Mesendoderm (in vitro differentiated cells): ENCODE measurements at regions not wholly inside any gene's neighbourhood (a gene's known extent, or its start where the extent isn't known, plus 50 kb on each side); places are given as distances from the start of the nearest gene placed in this dataset.

Experiments
- DNase-seq: peaks from one replicate; pipeline ENCODE4 v3.0.0; 2013
- H2AK5ac ChIP-seq: 2 replicates; pipeline ENCODE4 v1.6.1; 2013; ENCODE audit warnings: low read length, inconsistent platforms
- H2BK120ac ChIP-seq: 2 replicates; pipeline ENCODE4 v1.6.1; 2013; ENCODE audit warnings: low read depth, mild to moderate bottlenecking, low read length, moderate library complexity, mixed read lengths
- H2BK15ac ChIP-seq: replicated peaks from 2 replicates; pipeline ENCODE4 v1.6.1; 2013; ENCODE audit warnings: low read depth, mild to moderate bottlenecking, moderate library complexity
- H2BK5ac ChIP-seq: 2 replicates; pipeline ENCODE4 v1.6.1; 2013; ENCODE audit warnings: low read length, inconsistent platforms
- H3K18ac ChIP-seq: 2 replicates; pipeline ENCODE4 v1.6.1; 2013; ENCODE audit warnings: mild to moderate bottlenecking, low read length, mixed read lengths
- H3K23ac ChIP-seq: one replicate; pipeline ENCODE4 v1.6.1; 2013; ENCODE audit warnings: low read length
- H3K27ac ChIP-seq: 2 replicates; pipeline ENCODE4 v1.5.1; 2013; ENCODE audit warnings: low read depth, mild to moderate bottlenecking, inconsistent platforms, low read length, moderate library complexity
- H3K27me3 ChIP-seq: 2 replicates; pipeline ENCODE4 v1.6.1; 2013; ENCODE audit warnings: low read length, control low read depth, mild to moderate bottlenecking, inconsistent platforms; ENCODE audit not compliant: insufficient read depth, poor library complexity
- H3K36me3 ChIP-seq: 2 replicates; pipeline ENCODE4 v1.6.1; 2013; ENCODE audit warnings: low read length, inconsistent platforms; ENCODE audit not compliant: control insufficient read depth, insufficient read depth
- H3K4ac ChIP-seq: one replicate; pipeline ENCODE4 v1.6.1; 2013; ENCODE audit warnings: low read depth, mild to moderate bottlenecking, low read length, moderate library complexity
- H3K4me1 ChIP-seq: 2 replicates; pipeline ENCODE4 v1.6.1; 2013; ENCODE audit warnings: low read depth, low read length, inconsistent platforms; ENCODE audit not compliant: control insufficient read depth
- H3K4me2 ChIP-seq: 2 replicates; pipeline ENCODE4 v1.6.1; 2013; ENCODE audit warnings: low read length
- H3K4me3 ChIP-seq: 2 replicates; pipeline ENCODE4 v1.5.1; 2013; ENCODE audit warnings: mild to moderate bottlenecking, low read length
- H3K56ac ChIP-seq: one replicate; pipeline ENCODE4 v1.6.1; 2013; ENCODE audit warnings: low read length
- H3K79me1 ChIP-seq: 2 replicates; pipeline ENCODE4 v1.6.1; 2013; ENCODE audit warnings: low read length, inconsistent platforms
- H3K79me2 ChIP-seq: 2 replicates; pipeline ENCODE4 v1.6.1; 2013; ENCODE audit warnings: mild to moderate bottlenecking, low read length; ENCODE audit not compliant: control insufficient read depth, insufficient read depth
- H3K9ac ChIP-seq: 2 replicates; pipeline ENCODE4 v1.6.1; 2013; ENCODE audit warnings: low read length, inconsistent platforms
- H4K5ac ChIP-seq: one replicate; pipeline ENCODE4 v1.6.1; 2013; ENCODE audit warnings: low read length
- H4K8ac ChIP-seq: one replicate; pipeline ENCODE4 v1.6.1; 2013; ENCODE audit warnings: low read depth, mild to moderate bottlenecking, control low read depth, low read length, moderate library complexity
- WGBS: extraction: QIAGEN DNeasy Blood & Tissue Kit; methylation state at CpG from one replicate; pipeline ENCODE4 v1.1.7; 2013; ENCODE audit warnings: low lambda C conversion rate, missing lambda C conversion rate; ENCODE audit not compliant: insufficient coverage; ENCODE audit errors: extremely low coverage; 5-methylcytosine and 5-hydroxymethylcytosine counted together

- H3K4me1 ChIP-seq = no peaks in the 10 kb centered on the region
- no peak overlapping the region for H3K27ac ChIP-seq
- H4K5ac ChIP-seq = no peak overlapping the region
- no peak overlapping the region for H3K4me3 ChIP-seq
- no peak overlapping the region for H2AK5ac ChIP-seq
- no peak overlapping the region for H4K8ac ChIP-seq
- no peak overlapping the region for H3K56ac ChIP-seq
- WGBS = no CpG with 5 or more reads among the region's 1 CpG
- H2BK5ac ChIP-seq = no peak overlapping the region
- H2BK120ac ChIP-seq = no peak overlapping the region
- H3K18ac ChIP-seq = no peak overlapping the region
- H3K4ac ChIP-seq = no peak overlapping the region
- no peak overlapping the region for H3K4me2 ChIP-seq
- H2BK15ac ChIP-seq = no peak overlapping the region
- DNase-seq = no peak
- H3K79me2 ChIP-seq = no peaks in the 10 kb centered on the region
- no peaks in the 10 kb centered on the region for H3K36me3 ChIP-seq
- H3K79me1 ChIP-seq = no peaks in the 10 kb centered on the region
- H3K27me3 ChIP-seq = no peaks in the 10 kb centered on the region
- no peak overlapping the region for H3K23ac ChIP-seq
- H3K9ac ChIP-seq = no peak overlapping the region
These were observed 154.2 kb upstream of the SPANXC start for GRCh38 chrX:141396536-141396935.

GRCh38 chrX:141375011-141375760 lies 132.9 kb upstream of the SPANXC start:
- DNase-seq = no peak
- H3K9ac ChIP-seq = no peak overlapping the region
- no peak overlapping the region for H3K4me2 ChIP-seq
- H2BK120ac ChIP-seq = no peak overlapping the region
- no peak overlapping the region for H4K8ac ChIP-seq
- H3K27me3 ChIP-seq = no peaks in the 10 kb centered on the region
- H3K4ac ChIP-seq = no peak overlapping the region
- no peak overlapping the region for H3K23ac ChIP-seq
- H3K56ac ChIP-seq = no peak overlapping the region
- no peak overlapping the region for H2AK5ac ChIP-seq
- no peak overlapping the region for H3K27ac ChIP-seq
- H3K79me2 ChIP-seq = no peaks in the 10 kb centered on the region
- no peak overlapping the region for H2BK15ac ChIP-seq
- no CpG with 5 or more reads among the region's 2 CpGs for WGBS
- no peak overlapping the region for H2BK5ac ChIP-seq
- no peak overlapping the region for H3K4me3 ChIP-seq
- H3K4me1 ChIP-seq = no peaks in the 10 kb centered on the region
- no peak overlapping the region for H3K18ac ChIP-seq
- no peaks in the 10 kb centered on the region for H3K79me1 ChIP-seq
- no peaks in the 10 kb centered on the region for H3K36me3 ChIP-seq
- no peak overlapping the region for H4K5ac ChIP-seq

DNA sequence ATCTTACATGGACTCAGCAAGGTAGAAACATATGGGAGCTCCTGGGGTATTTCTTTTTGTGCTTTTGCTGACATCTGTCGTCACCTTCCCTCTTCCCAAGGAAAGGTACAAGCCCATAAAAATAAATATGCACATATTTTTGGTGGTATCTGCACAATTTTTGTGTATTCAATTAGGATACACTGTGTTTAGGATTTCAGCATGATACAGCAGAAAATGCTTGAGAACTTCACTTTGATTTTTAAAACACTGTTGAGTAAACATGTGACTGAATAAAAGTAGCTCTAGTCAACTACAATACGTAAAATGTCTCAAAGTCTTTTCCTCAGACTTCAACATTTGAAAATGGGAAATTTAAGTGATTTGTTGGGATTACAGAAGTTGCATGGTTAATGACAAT lies 99.4 kb upstream of the SPANXC start:
- Histone ChIP-seq H3K4ac (no peak overlapping the region), H3K4me2 (no peak overlapping the region), H3K23ac (no peak overlapping the region), H3K27ac (no peak overlapping the region), H3K27me3 (no peaks in the 10 kb centered on the region), H2BK5ac (no peak overlapping the region), H3K79me1 (no peaks in the 10 kb centered on the region), H2BK120ac (no peak overlapping the region), H3K18ac (no peak overlapping the region), H4K5ac (no peak overlapping the region), H2AK5ac (no peak overlapping the region), H4K8ac (no peak overlapping the region), H2BK15ac (no peak overlapping the region), H3K4me1 (no peaks in the 10 kb centered on the region), H3K4me3 (no peak overlapping the region), H3K79me2 (no peaks in the 10 kb centered on the region), H3K56ac (no peak overlapping the region), H3K36me3 (no peaks in the 10 kb centered on the region), H3K9ac (no peak overlapping the region)
- WGBS = no CpG with 5 or more reads among the region's 2 CpGs
- no peak for DNase-seq

GRCh38 chrX:141341341-141341740 lies 99.0 kb upstream of the SPANXC start:
- DNase-seq = no peak
- WGBS = no CpG with 5 or more reads among the region's 5 CpGs
- H3K36me3 ChIP-seq = no peaks in the 10 kb centered on the region

GRCh38 chrX:141320801-141321200 lies 78.5 kb upstream of the SPANXC start:
- no peak overlapping the region for H3K18ac ChIP-seq
- no peak overlapping the region for H4K5ac ChIP-seq
- no peak overlapping the region for H4K8ac ChIP-seq
- H3K9ac ChIP-seq = no peak overlapping the region
- H3K27ac ChIP-seq = no peak overlapping the region
- H2BK120ac ChIP-seq = no peak overlapping the region
- H3K4me3 ChIP-seq = no peak overlapping the region
- H3K56ac ChIP-seq = no peak overlapping the region
- no peak overlapping the region for H2AK5ac ChIP-seq
- H3K36me3 ChIP-seq = no peaks in the 10 kb centered on the region
- no CpG with 5 or more reads among the region's 2 CpGs for WGBS
- H3K23ac ChIP-seq = no peak overlapping the region
- H3K79me1 ChIP-seq = no peaks in the 10 kb centered on the region
- DNase-seq = no peak
- H2BK5ac ChIP-seq = no peak overlapping the region
- no peak overlapping the region for H3K4me2 ChIP-seq
- H2BK15ac ChIP-seq = no peak overlapping the region
- no peak overlapping the region for H3K4ac ChIP-seq
- no peaks in the 10 kb centered on the region for H3K27me3 ChIP-seq
- no peaks in the 10 kb centered on the region for H3K4me1 ChIP-seq
- no peaks in the 10 kb centered on the region for H3K79me2 ChIP-seq

More at GRCh38 chrX:141341341-141341740, 99.0 kb upstream of the SPANXC start:
- no peak overlapping the region for H2BK5ac ChIP-seq
- H2AK5ac ChIP-seq = no peak overlapping the region
- no peak overlapping the region for H4K5ac ChIP-seq
- no peak overlapping the region for H3K4me2 ChIP-seq
- H2BK120ac ChIP-seq = no peak overlapping the region
- no peaks in the 10 kb centered on the region for H3K79me2 ChIP-seq
- no peak overlapping the region for H3K27ac ChIP-seq
- no peak overlapping the region for H2BK15ac ChIP-seq
- no peak overlapping the region for H3K18ac ChIP-seq
- H3K9ac ChIP-seq = no peak overlapping the region
- H3K4me1 ChIP-seq = no peaks in the 10 kb centered on the region
- H3K79me1 ChIP-seq = no peaks in the 10 kb centered on the region
- H3K56ac ChIP-seq = no peak overlapping the region
- H3K4me3 ChIP-seq = no peak overlapping the region
- no peak overlapping the region for H3K4ac ChIP-seq
- H3K27me3 ChIP-seq = no peaks in the 10 kb centered on the region
- H3K23ac ChIP-seq = no peak overlapping the region
- no peak overlapping the region for H4K8ac ChIP-seq

GRCh38 chrX:141314441-141314840 lies 72.1 kb upstream of the SPANXC start:
- H3K27ac ChIP-seq = no peak overlapping the region
- no CpG with 5 or more reads among the region's 1 CpG for WGBS

More at GRCh38 chrX:141314441-141314840, 72.1 kb upstream of the SPANXC start:
- no peak overlapping the region for H4K8ac ChIP-seq
- H3K23ac ChIP-seq = no peak overlapping the region
- H3K27me3 ChIP-seq = no peaks in the 10 kb centered on the region
- H3K79me1 ChIP-seq = no peaks in the 10 kb centered on the region
- H3K4me2 ChIP-seq = no peak overlapping the region
- no peak overlapping the region for H3K4me3 ChIP-seq
- no peak overlapping the region for H3K18ac ChIP-seq
- H3K36me3 ChIP-seq = no peaks in the 10 kb centered on the region
- no peak overlapping the region for H4K5ac ChIP-seq
- H2BK5ac ChIP-seq = no peak overlapping the region
- no peaks in the 10 kb centered on the region for H3K4me1 ChIP-seq
- H3K79me2 ChIP-seq = no peaks in the 10 kb centered on the region
- H2BK15ac ChIP-seq = no peak overlapping the region
- no peak overlapping the region for H3K4ac ChIP-seq
- no peak overlapping the region for H2AK5ac ChIP-seq
- no peak overlapping the region for H2BK120ac ChIP-seq
- no peak overlapping the region for H3K56ac ChIP-seq
- DNase-seq = no peak
- H3K9ac ChIP-seq = no peak overlapping the region
